ENCODE measurements at regions not wholly inside any gene's neighbourhood (a gene's known extent, or its start where the extent isn't known, plus 50 kb on each side); places are given as distances from the start of the nearest gene placed in this dataset.
"Not testable (repeated sequence)": the region's sequence is repeated elsewhere in the genome, so short reads cannot be mapped to it uniquely, and the experiment has no call there.

DNA sequence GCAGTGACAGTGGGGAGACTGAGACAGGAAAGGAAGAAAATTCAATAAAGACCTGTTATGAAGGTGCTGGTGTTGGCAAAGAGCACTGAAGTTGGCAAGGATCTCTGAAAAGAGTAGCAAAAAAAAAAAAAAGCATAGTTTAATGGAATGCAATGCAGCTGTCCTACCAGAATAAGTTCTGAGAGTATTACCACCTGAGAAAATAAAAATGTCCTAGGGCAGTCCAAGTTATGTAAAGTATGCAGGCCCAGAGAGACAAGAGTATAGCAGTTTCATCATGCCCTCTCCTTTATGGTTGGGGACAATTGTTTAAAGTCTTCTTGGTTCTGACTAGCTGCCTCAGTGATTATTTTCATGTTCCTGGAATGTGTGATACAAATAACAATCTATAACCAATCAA, 1092.8 kb downstream of the SORCS3 start:
- Mint-ChIP-seq H3K4me1 (no peaks in the 10 kb centered on the region), H3K36me3 (no peaks in the 10 kb centered on the region), H3K27me3 (ENCODE audit: low read depth) (no peaks in the 10 kb centered on the region), H3K27ac (no peak overlapping the region), H3K9me3 (peaks cover 18% of the 10 kb centered on the region), H3K4me3 (no peak overlapping the region)
- DNase-seq (ENCODE audit: low spot score in 2 of 2, unreplicated experiment in 2 of 2), result no peak
- TF ChIP-seq, protein P1, sequence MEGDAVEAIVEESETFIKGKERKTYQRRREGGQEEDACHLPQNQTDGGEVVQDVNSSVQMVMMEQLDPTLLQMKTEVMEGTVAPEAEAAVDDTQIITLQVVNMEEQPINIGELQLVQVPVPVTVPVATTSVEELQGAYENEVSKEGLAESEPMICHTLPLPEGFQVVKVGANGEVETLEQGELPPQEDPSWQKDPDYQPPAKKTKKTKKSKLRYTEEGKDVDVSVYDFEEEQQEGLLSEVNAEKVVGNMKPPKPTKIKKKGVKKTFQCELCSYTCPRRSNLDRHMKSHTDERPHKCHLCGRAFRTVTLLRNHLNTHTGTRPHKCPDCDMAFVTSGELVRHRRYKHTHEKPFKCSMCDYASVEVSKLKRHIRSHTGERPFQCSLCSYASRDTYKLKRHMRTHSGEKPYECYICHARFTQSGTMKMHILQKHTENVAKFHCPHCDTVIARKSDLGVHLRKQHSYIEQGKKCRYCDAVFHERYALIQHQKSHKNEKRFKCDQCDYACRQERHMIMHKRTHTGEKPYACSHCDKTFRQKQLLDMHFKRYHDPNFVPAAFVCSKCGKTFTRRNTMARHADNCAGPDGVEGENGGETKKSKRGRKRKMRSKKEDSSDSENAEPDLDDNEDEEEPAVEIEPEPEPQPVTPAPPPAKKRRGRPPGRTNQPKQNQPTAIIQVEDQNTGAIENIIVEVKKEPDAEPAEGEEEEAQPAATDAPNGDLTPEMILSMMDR (IDR thresholded peaks at IDR 0.05; ENCODE audit: unreplicated experiment), result no peak

DNA sequence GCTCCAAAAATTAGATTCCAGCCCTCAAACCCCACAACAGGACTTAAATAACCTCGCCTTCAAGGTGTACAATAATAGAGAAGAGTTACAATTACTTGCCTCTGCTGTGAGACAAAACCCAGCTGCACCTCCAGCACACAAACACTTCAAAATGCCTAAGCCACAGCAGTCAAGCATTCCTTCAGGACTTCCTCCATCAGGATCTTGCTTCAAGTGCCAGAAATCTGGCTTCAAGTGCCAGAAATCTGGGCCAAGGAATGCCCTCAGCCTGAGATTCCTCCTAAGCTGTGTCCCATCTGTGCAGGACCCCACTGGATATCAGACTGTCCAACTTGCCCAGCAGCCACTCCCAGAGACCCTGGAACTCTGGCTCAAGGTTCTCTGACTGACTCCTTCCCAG, 1088.3 kb downstream of the SORCS3 start:
- no peak for DNase-seq (ENCODE audit: low spot score in 2 of 2, unreplicated experiment in 2 of 2)
- H3K4me3 Mint-ChIP-seq, result no peak overlapping the region
- no peaks in the 10 kb centered on the region for H3K36me3 Mint-ChIP-seq
- TF ChIP-seq, protein P1 (IDR thresholded peaks at IDR 0.05; ENCODE audit: unreplicated experiment), result no peak
- no peak overlapping the region for H3K27ac Mint-ChIP-seq
- no peaks in the 10 kb centered on the region for H3K4me1 Mint-ChIP-seq
- peaks cover 2% of the 10 kb centered on the region for H3K27me3 Mint-ChIP-seq (ENCODE audit: low read depth)
- H3K9me3 Mint-ChIP-seq, result peaks cover under 1% of the 10 kb centered on the region

- not testable (repeated sequence) for DNase-seq (ENCODE audit: low spot score in 2 of 2, unreplicated experiment in 2 of 2); H3K4me1 Mint-ChIP-seq; H3K4me3 Mint-ChIP-seq; H3K27ac Mint-ChIP-seq; H3K9me3 Mint-ChIP-seq; H3K27me3 Mint-ChIP-seq (ENCODE audit: low read depth); H3K36me3 Mint-ChIP-seq
Measured at GRCh38 chr10:105727586-105727985, 1086.5 kb downstream of the SORCS3 start.

DNA sequence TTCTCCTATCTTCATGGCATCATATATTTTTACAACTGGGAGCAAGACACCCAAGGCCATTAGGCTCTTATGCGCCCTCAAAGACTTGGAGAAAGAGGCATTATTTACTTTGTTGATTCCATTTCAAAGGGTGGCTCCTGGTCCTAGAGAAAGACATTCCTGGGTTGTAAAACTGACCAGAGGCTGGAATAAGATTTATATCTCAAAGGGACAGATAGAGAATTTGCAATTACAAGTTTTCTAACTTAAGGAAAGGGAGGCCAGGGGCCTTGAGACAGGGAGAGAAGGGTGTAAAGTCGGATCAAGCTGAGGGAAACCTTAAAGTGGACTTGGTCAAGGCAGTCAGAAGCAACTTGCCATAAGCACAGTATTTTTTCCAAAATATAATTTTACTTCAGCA, 1086.0 kb downstream of the SORCS3 start:
- H3K9me3 Mint-ChIP-seq, result no peaks in the 10 kb centered on the region
- H3K27ac Mint-ChIP-seq, result no peak overlapping the region
- H3K4me3 Mint-ChIP-seq, result no peak overlapping the region
- peaks cover 2% of the 10 kb centered on the region for H3K27me3 Mint-ChIP-seq (ENCODE audit: low read depth)
- TF ChIP-seq, protein P1 (IDR thresholded peaks at IDR 0.05; ENCODE audit: unreplicated experiment), result no peak
- DNase-seq (ENCODE audit: low spot score in 2 of 2, unreplicated experiment in 2 of 2), result no peak
- no peaks in the 10 kb centered on the region for H3K36me3 Mint-ChIP-seq
- H3K4me1 Mint-ChIP-seq, result no peaks in the 10 kb centered on the region

GRCh38 chr10:105726149-105726548, 1085.1 kb downstream of the SORCS3 start:
- H3K27me3 Mint-ChIP-seq (ENCODE audit: low read depth), result peaks cover 2% of the 10 kb centered on the region

GRCh38 chr10:105725007-105725406, 1083.9 kb downstream of the SORCS3 start:
- DNase-seq (ENCODE audit: low spot score in 2 of 2, unreplicated experiment in 2 of 2), result no peak
- H3K27me3 Mint-ChIP-seq (ENCODE audit: low read depth), result peaks cover 2% of the 10 kb centered on the region

More at GRCh38 chr10:105726149-105726548, 1085.1 kb downstream of the SORCS3 start:
- TF ChIP-seq, protein P1 (IDR thresholded peaks at IDR 0.05; ENCODE audit: unreplicated experiment), result no peak
- Mint-ChIP-seq H3K4me1 (no peaks in the 10 kb centered on the region), H3K9me3 (no peaks in the 10 kb centered on the region), H3K4me3 (no peak overlapping the region), H3K27ac (no peak overlapping the region), H3K36me3 (no peaks in the 10 kb centered on the region)
- DNase-seq (ENCODE audit: low spot score in 2 of 2, unreplicated experiment in 2 of 2), result no peak

More at GRCh38 chr10:105725007-105725406, 1083.9 kb downstream of the SORCS3 start:
- TF ChIP-seq, protein P1 (IDR thresholded peaks at IDR 0.05; ENCODE audit: unreplicated experiment), result no peak
- no peak overlapping the region for H3K27ac Mint-ChIP-seq
- no peaks in the 10 kb centered on the region for H3K9me3 Mint-ChIP-seq
- no peaks in the 10 kb centered on the region for H3K36me3 Mint-ChIP-seq
- H3K4me3 Mint-ChIP-seq, result no peak overlapping the region
- H3K4me1 Mint-ChIP-seq, result no peaks in the 10 kb centered on the region

Data from mesothelial cell of epicardium (in vitro differentiated cells).